ENCODE measurements at regions not wholly inside any gene's neighbourhood (a gene's known extent, or its start where the extent isn't known, plus 50 kb on each side); places are given as distances from the start of the nearest gene placed in this dataset.

DNA sequence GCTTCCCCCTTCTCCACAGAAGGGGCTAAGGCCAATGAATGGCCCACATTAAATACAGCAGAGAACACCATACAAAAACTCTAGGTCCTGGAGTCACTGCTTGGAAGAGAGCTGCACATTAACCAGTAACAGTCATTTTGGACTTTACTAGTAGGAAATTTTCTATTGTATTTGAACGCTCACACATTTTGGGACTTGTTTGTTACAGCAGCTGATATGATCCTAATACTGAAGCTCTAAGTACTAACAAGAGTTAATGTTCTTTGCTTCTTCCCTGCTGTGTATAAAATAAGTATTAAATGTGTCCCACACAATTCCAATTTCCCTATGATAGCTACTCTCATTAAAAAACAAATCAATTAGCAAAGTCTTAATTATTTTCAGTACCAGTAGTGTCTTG, 148.3 kb upstream of the IRX3 start:
- peaks cover 36% of the 10 kb centered on the region for H3K27me3 ChIP-seq (ENCODE audit: insufficient read depth, low read depth, low read length)
- H3K9ac ChIP-seq (ENCODE audit: low read length), result no peak overlapping the region
- no peak overlapping the region for H3K4me3 ChIP-seq (ENCODE audit: low read length)

GRCh38 chr16:54432897-54433229, 146.3 kb upstream of the IRX3 start:
- H3K4me2 ChIP-seq (ENCODE audit: low read length), result no peak overlapping the region
- H3F3A ChIP-seq (ENCODE audit: insufficient read depth, low read length, poor library complexity, severe bottlenecking), result no peaks in the 10 kb centered on the region
- no peak overlapping the region for H3K4me3 ChIP-seq (ENCODE audit: low read length)
- H2AFZ ChIP-seq (ENCODE audit: low read depth, low read length), result no peak overlapping the region
- H3K27me3 ChIP-seq (ENCODE audit: insufficient read depth, low read depth, low read length), result peaks cover 49% of the 10 kb centered on the region
- H3K36me3 ChIP-seq (ENCODE audit: insufficient read depth, low read length), result no peaks in the 10 kb centered on the region
- H3K9ac ChIP-seq (ENCODE audit: low read length), result no peak overlapping the region
- TF ChIP-seq TAF1 (IDR thresholded peaks at IDR 0.05; ENCODE audit: low read depth) (no peak), MXI1 (conservative IDR thresholded peaks at IDR 0.05; ENCODE audit: poor library complexity, severe bottlenecking) (no peak), RAD21 (conservative IDR thresholded peaks at IDR 0.05) (no peak)
- H3K9me3 ChIP-seq (ENCODE audit: low read length), result peaks cover 13% of the 10 kb centered on the region
- no peak overlapping the region for H3K27ac ChIP-seq (ENCODE audit: low read length)
- no peaks in the 10 kb centered on the region for H3K9me2 ChIP-seq (ENCODE audit: insufficient read depth, low read length)
- no peaks in the 10 kb centered on the region for H3K79me2 ChIP-seq (replicated peaks; ENCODE audit: insufficient read depth, low read length)
- H4K20me1 ChIP-seq (ENCODE audit: insufficient read depth), result no peaks in the 10 kb centered on the region

More for the DNA sequence above, 148.3 kb upstream of the IRX3 start:
- TF ChIP-seq MXI1 (conservative IDR thresholded peaks at IDR 0.05; ENCODE audit: poor library complexity, severe bottlenecking) (no peak), RAD21 (conservative IDR thresholded peaks at IDR 0.05) (no peak), EZH2 (IDR thresholded peaks at IDR 0.05; ENCODE audit: borderline replicate concordance, insufficient read depth, low read length, poor library complexity, severe bottlenecking) (no peak), POLR2AphosphoS5 (IDR thresholded peaks at IDR 0.05) (no peak), SMC3 (conservative IDR thresholded peaks at IDR 0.05; ENCODE audit: poor library complexity) (no peak), TAF1 (IDR thresholded peaks at IDR 0.05; ENCODE audit: low read depth) (no peak), EP300 (conservative IDR thresholded peaks at IDR 0.05; ENCODE audit: poor library complexity, severe bottlenecking) (no peak)
- TF ChIP-seq, protein P1, sequence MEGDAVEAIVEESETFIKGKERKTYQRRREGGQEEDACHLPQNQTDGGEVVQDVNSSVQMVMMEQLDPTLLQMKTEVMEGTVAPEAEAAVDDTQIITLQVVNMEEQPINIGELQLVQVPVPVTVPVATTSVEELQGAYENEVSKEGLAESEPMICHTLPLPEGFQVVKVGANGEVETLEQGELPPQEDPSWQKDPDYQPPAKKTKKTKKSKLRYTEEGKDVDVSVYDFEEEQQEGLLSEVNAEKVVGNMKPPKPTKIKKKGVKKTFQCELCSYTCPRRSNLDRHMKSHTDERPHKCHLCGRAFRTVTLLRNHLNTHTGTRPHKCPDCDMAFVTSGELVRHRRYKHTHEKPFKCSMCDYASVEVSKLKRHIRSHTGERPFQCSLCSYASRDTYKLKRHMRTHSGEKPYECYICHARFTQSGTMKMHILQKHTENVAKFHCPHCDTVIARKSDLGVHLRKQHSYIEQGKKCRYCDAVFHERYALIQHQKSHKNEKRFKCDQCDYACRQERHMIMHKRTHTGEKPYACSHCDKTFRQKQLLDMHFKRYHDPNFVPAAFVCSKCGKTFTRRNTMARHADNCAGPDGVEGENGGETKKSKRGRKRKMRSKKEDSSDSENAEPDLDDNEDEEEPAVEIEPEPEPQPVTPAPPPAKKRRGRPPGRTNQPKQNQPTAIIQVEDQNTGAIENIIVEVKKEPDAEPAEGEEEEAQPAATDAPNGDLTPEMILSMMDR (IDR thresholded peaks at IDR 0.05; ENCODE audit: poor library complexity, severe bottlenecking), result no peak
- TF ChIP-seq, protein P2, sequence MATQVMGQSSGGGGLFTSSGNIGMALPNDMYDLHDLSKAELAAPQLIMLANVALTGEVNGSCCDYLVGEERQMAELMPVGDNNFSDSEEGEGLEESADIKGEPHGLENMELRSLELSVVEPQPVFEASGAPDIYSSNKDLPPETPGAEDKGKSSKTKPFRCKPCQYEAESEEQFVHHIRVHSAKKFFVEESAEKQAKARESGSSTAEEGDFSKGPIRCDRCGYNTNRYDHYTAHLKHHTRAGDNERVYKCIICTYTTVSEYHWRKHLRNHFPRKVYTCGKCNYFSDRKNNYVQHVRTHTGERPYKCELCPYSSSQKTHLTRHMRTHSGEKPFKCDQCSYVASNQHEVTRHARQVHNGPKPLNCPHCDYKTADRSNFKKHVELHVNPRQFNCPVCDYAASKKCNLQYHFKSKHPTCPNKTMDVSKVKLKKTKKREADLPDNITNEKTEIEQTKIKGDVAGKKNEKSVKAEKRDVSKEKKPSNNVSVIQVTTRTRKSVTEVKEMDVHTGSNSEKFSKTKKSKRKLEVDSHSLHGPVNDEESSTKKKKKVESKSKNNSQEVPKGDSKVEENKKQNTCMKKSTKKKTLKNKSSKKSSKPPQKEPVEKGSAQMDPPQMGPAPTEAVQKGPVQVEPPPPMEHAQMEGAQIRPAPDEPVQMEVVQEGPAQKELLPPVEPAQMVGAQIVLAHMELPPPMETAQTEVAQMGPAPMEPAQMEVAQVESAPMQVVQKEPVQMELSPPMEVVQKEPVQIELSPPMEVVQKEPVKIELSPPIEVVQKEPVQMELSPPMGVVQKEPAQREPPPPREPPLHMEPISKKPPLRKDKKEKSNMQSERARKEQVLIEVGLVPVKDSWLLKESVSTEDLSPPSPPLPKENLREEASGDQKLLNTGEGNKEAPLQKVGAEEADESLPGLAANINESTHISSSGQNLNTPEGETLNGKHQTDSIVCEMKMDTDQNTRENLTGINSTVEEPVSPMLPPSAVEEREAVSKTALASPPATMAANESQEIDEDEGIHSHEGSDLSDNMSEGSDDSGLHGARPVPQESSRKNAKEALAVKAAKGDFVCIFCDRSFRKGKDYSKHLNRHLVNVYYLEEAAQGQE (IDR thresholded peaks at IDR 0.05; ENCODE audit: borderline replicate concordance), result no peak
- no peak overlapping the region for H3K27ac ChIP-seq (ENCODE audit: low read length)
- no peaks in the 10 kb centered on the region for H3K79me2 ChIP-seq (replicated peaks; ENCODE audit: insufficient read depth, low read length)
- H3K4me2 ChIP-seq (ENCODE audit: low read length), result no peak overlapping the region
- H3F3A ChIP-seq (ENCODE audit: insufficient read depth, low read length, poor library complexity, severe bottlenecking), result no peaks in the 10 kb centered on the region
- H3K9me2 ChIP-seq (ENCODE audit: insufficient read depth, low read length), result no peaks in the 10 kb centered on the region
- peaks cover 5% of the 10 kb centered on the region for H3K9me3 ChIP-seq (ENCODE audit: low read length)
- H4K20me1 ChIP-seq (ENCODE audit: insufficient read depth), result no peaks in the 10 kb centered on the region
- H3K36me3 ChIP-seq (ENCODE audit: insufficient read depth, low read length), result no peaks in the 10 kb centered on the region
- H2AFZ ChIP-seq (ENCODE audit: low read depth, low read length), result no peak overlapping the region
